Parathyroid adenoma (tissue), 2 donors: ENCODE measurements at regions not wholly inside any gene's neighbourhood (a gene's known extent, or its start where the extent isn't known, plus 50 kb on each side); places are given as distances from the start of the nearest gene placed in this dataset.

Source experiments
- H2AFZ ChIP-seq: fragments of 300-600 bp; sonication (generic); one replicate; pipeline ENCODE4 v1.7.0; 2017; ENCODE audit warnings: antibody characterized with exemption, mild to moderate bottlenecking
- H3K27ac ChIP-seq: fragments of 300-600 bp; sonication (generic); one replicate; pipeline ENCODE4 v1.7.0; 2017
- H3K27me3 ChIP-seq: fragments of 300-600 bp; sonication (generic); one replicate; pipeline ENCODE4 v1.7.0; 2017; ENCODE audit warnings: low read length; ENCODE audit not compliant: control insufficient read depth, insufficient read depth
- H3K36me3 ChIP-seq: fragments of 300-600 bp; sonication (generic); one replicate; pipeline ENCODE4 v1.7.0; 2017; ENCODE audit warnings: low read length; ENCODE audit not compliant: control insufficient read depth, insufficient read depth
- H3K4me1 ChIP-seq: fragments of 300-600 bp; sonication (generic); one replicate; pipeline ENCODE4 v1.7.0; 2017; ENCODE audit warnings: control low read depth
- H3K4me2 ChIP-seq: fragments of 300-600 bp; sonication (generic); one replicate; pipeline ENCODE4 v1.7.0; 2017; ENCODE audit warnings: low read length
- H3K4me3 ChIP-seq: fragments of 300-600 bp; sonication (generic); one replicate; pipeline ENCODE4 v1.7.0; 2017; ENCODE audit warnings: low read depth, low read length
- H3K79me2 ChIP-seq: fragments of 300-600 bp; sonication (generic); one replicate; pipeline ENCODE4 v1.7.0; 2017; ENCODE audit warnings: control low read depth
- H3K9ac ChIP-seq: fragments of 300-600 bp; sonication (generic); one replicate; pipeline ENCODE4 v1.7.0; 2017; ENCODE audit warnings: mild to moderate bottlenecking
- H3K9me3 ChIP-seq: fragments of 300-600 bp; sonication (generic); one replicate; pipeline ENCODE4 v1.7.0; 2017; ENCODE audit warnings: low read length; ENCODE audit not compliant: control insufficient read depth
- CTCF ChIP-seq: fragments of 300-600 bp; sonication (generic); IDR thresholded peaks from one replicate; pipeline ENCODE4 v1.7.0; 2017; ENCODE audit warnings: antibody characterized with exemption, mild to moderate bottlenecking
- donor health status: primary hyperparathyroidism.

- no peak overlapping the region for H3K9ac ChIP-seq
- H3K9me3 ChIP-seq, result no peaks in the 10 kb centered on the region
- no peaks in the 10 kb centered on the region for H3K36me3 ChIP-seq
- no peaks in the 10 kb centered on the region for H3K27me3 ChIP-seq
- TF ChIP-seq CTCF, result no peak
- H3K79me2 ChIP-seq, result no peaks in the 10 kb centered on the region
- H3K4me1 ChIP-seq, result no peaks in the 10 kb centered on the region
- no peak overlapping the region for H3K4me3 ChIP-seq
- H2AFZ ChIP-seq, result no peak overlapping the region
- H3K27ac ChIP-seq, result no peak overlapping the region
- H3K4me2 ChIP-seq, result no peak overlapping the region
Measured at GRCh38 chr19:34118879-34119748, 53.2 kb upstream of the LSM14A start.

DNA sequence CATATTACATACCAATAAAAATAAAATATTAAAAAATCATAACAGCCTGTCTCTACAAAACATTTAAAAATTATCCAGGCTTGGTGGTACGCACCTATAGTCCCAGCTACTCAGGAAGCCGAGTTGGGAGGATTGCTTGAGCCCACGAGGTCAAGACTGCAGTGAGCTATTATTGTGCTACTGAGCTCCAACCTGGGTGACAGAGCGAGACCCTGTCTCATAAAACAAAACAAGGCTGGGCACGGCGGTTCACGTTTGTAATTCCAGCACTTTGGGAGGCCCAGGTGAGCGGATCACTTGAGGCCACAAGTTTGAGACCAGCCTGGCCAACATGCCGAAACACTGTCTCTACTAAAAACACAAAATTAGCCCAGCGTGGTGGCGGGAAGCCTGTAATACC lies 52.2 kb upstream of the LSM14A start:
- Histone ChIP-seq H3K9ac (no peak overlapping the region), H2AFZ (no peak overlapping the region), H3K4me3 (no peak overlapping the region), H3K27ac (no peak overlapping the region), H3K79me2 (no peaks in the 10 kb centered on the region), H3K4me1 (no peaks in the 10 kb centered on the region), H3K4me2 (no peak overlapping the region), H3K36me3 (no peaks in the 10 kb centered on the region), H3K9me3 (no peaks in the 10 kb centered on the region), H3K27me3 (no peaks in the 10 kb centered on the region)
- no peak for TF ChIP-seq CTCF

DNA sequence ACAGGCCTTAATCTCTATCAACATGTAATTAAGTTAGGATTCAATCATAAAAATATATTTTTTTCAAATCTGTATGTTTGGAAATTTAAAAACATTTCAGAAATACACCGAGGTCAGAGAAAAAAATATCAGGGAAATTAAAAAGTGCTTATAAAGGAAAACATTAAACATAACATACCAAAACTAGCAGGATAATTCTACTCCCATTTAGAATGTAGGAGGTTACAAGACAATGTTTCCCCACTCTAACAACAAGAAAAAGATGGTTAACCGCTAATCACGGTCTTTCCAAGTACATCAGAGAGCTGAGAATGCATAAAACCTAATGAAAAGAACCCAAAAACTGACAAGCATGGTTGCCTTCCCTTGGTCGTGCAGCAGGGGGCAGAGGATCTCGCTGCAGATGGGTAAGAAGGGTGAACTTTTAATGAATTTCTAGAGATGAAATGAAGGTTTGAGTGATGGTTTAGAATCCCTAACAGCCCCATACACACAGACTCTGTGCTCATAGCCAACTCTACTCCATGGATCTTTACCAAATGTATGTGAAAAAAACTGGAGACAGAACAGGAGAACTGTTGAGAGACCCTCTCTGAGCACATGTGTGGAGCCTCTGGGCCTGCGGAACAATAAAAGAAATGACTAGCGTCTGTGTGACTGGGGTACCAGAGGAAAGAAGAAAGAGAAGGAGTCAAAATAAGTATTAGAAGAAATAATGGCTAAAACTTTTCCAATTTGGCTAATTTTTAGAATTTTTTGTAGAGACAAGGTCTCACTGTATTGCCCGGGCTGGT lies 51.3 kb upstream of the LSM14A start:
- H3K9me3 ChIP-seq, result no peaks in the 10 kb centered on the region
- H3K4me3 ChIP-seq, result no peak overlapping the region
- no peak overlapping the region for H3K4me2 ChIP-seq
- no peaks in the 10 kb centered on the region for H3K4me1 ChIP-seq
- no peak overlapping the region for H3K27ac ChIP-seq
- H3K36me3 ChIP-seq, result no peaks in the 10 kb centered on the region
- peak; percentile 70 for TF ChIP-seq CTCF
- H2AFZ ChIP-seq, result no peak overlapping the region
- no peak overlapping the region for H3K9ac ChIP-seq
- H3K79me2 ChIP-seq, result no peaks in the 10 kb centered on the region
- no peaks in the 10 kb centered on the region for H3K27me3 ChIP-seq
